Colonic mucosa (tissue), 4 donors: ENCODE measurements at regions not wholly inside any gene's neighbourhood (a gene's known extent, or its start where the extent isn't known, plus 50 kb on each side); places are given as distances from the start of the nearest gene placed in this dataset.

ENCODE experiments used
- DNase-seq: peaks from one replicate; pipeline ENCODE4 v3.0.0-alpha.2; 2020
- H3K27ac ChIP-seq: fragments of 200-600 bp; one replicate; pipeline ENCODE4 v1.8.0; 2021
- H3K27me3 ChIP-seq: fragments of 200-600 bp; one replicate; pipeline ENCODE4 v1.8.0; 2021
- H3K36me3 ChIP-seq: fragments of 200-600 bp; one replicate; pipeline ENCODE4 v1.8.0; 2021
- H3K4me1 ChIP-seq: fragments of 200-600 bp; one replicate; pipeline ENCODE4 v1.8.0; 2021; ENCODE audit warnings: mild to moderate bottlenecking
- H3K4me3 ChIP-seq: fragments of 200-600 bp; one replicate; pipeline ENCODE4 v1.8.0; 2021
- H3K9ac ChIP-seq, 2 donors: one replicate each; pipeline ENCODE4 v1.7.0; 2013; ENCODE audit warnings: control low read depth in 2 of 2, low read depth in 2 of 2, low read length in 2 of 2
- H3K9me3 ChIP-seq: fragments of 200-600 bp; one replicate; pipeline ENCODE4 v1.8.0; 2021
- intact Hi-C: fragments of 100-400 bp; cut with DNase I; formaldehyde crosslinking; loops from one replicate; pipeline ENCODE4 v1.14.1; 2022
- TF ChIP-seq, protein P1 (sequence below): fragments of 200-600 bp; IDR thresholded peaks from one replicate; pipeline ENCODE4 v1.8.0; 2022; ENCODE audit warnings: antibody characterized with exemption, mild to moderate bottlenecking
- donor health status: healthy.
- donor health status: DM: no; HTN: no; CAD: no.
- donor health status: DM: no; HTN: no; CAD: no.

DNA sequence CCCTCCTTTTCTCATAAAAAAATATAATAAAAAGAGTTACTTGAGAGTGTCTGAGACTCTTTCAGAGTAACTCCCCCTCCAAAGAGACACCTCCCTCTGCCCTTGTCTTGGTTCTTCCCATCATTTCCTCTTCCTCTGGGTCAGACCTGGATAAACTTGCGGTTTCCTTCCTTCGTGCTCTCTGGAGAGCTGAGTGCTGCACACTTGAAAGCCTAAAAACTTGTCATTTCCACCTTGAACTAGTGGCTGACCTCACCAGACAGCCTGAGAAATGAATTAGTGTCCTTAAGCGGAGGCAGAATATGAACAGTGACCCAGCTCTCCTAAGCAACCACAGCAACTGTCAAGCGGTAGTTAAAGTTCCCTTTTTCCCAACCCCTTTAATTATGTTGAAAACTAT lies 88.4 kb upstream of the PROX1 start:
- H3K9ac ChIP-seq, result no peak overlapping the region
- no peaks in the 10 kb centered on the region for H3K36me3 ChIP-seq
- no peaks in the 10 kb centered on the region for H3K9me3 ChIP-seq
- no peak overlapping the region for H3K27ac ChIP-seq
- DNase-seq, result no peak
- H3K27me3 ChIP-seq, result no peaks in the 10 kb centered on the region
- no peaks in the 10 kb centered on the region for H3K4me1 ChIP-seq
- intact Hi-C loops, result no loop called here
- TF ChIP-seq, protein P1, sequence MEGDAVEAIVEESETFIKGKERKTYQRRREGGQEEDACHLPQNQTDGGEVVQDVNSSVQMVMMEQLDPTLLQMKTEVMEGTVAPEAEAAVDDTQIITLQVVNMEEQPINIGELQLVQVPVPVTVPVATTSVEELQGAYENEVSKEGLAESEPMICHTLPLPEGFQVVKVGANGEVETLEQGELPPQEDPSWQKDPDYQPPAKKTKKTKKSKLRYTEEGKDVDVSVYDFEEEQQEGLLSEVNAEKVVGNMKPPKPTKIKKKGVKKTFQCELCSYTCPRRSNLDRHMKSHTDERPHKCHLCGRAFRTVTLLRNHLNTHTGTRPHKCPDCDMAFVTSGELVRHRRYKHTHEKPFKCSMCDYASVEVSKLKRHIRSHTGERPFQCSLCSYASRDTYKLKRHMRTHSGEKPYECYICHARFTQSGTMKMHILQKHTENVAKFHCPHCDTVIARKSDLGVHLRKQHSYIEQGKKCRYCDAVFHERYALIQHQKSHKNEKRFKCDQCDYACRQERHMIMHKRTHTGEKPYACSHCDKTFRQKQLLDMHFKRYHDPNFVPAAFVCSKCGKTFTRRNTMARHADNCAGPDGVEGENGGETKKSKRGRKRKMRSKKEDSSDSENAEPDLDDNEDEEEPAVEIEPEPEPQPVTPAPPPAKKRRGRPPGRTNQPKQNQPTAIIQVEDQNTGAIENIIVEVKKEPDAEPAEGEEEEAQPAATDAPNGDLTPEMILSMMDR, result no peak
- H3K4me3 ChIP-seq, result no peak overlapping the region

DNA sequence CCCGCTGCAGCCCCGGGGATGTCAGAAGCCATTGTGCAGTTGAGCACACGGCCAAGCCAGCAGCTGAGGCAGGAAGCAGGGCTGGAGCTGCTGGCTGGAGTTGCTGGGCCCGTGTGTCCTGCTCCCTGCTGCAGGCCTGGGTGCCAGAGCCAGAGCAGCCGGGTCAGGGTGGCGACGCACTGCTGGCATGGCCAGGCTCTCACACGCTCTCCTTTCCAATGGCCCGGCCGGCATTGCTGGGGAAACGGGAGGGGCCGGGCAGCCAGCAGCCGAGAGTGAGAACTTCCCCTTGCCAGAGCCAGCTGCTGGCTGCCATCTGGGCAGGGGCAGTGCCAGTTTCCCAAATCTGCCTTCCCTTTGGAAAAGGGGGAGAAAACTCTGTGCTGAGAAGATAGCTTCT lies 82.4 kb upstream of the PROX1 start:
- H3K27ac ChIP-seq, result no peak overlapping the region
- no peak for DNase-seq
- no peak overlapping the region for H3K4me3 ChIP-seq
- H3K36me3 ChIP-seq, result no peaks in the 10 kb centered on the region
- TF ChIP-seq, protein P1, result no peak
- H3K9me3 ChIP-seq, result no peaks in the 10 kb centered on the region
- H3K27me3 ChIP-seq, result no peaks in the 10 kb centered on the region
- intact Hi-C loops, result no loop called here
- no peak overlapping the region for H3K9ac ChIP-seq
- H3K4me1 ChIP-seq, result no peaks in the 10 kb centered on the region

DNA sequence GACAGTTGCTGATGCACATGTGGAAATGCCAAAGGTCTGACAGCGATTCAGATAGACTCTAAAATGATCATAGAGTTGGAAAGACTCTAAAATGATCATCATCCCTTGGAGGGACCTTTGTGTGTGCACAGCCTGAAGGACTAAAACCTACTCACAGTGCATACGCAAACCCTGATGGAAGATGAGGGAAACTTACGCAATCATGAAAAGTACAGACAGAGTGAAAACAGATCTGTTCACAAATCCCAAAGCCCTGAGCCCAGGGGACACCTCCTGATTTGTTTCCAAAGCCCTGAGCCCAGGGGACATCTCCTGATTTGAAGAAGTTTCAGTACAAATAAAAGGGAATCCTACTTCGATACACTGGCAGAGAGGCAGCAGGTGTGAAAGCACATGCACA lies 79.3 kb upstream of the PROX1 start:
- DNase-seq, result no peak
- H3K36me3 ChIP-seq, result no peaks in the 10 kb centered on the region
- TF ChIP-seq, protein P1, result no peak

DNA sequence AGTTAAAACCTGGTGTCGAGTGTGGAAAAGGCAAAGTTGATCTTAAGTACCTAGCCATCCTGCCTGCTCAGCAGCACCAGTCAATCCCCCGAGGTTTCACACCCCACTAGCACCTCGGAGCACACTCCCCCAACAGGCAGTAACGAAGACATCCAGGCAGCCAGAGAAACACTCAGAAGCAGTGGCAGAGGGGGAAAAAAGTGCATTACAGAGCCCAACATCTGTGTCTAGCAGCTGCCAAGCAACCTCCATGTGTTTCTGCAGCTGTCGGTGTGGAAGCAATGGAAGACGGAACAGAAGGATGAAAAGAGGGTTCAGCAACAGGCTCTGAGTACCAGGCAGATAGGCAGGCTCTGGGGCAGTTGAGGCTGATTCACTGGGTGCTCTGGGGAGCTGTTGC lies 73.4 kb upstream of the PROX1 start:
- Histone ChIP-seq H3K36me3 (no peaks in the 10 kb centered on the region), H3K27me3 (no peaks in the 10 kb centered on the region), H3K27ac (no peak overlapping the region), H3K9me3 (no peaks in the 10 kb centered on the region), H3K4me1 (no peaks in the 10 kb centered on the region), H3K9ac (no peak overlapping the region), H3K4me3 (no peak overlapping the region)
- TF ChIP-seq, protein P1, result no peak
- intact Hi-C loops, result no loop called here
- no peak for DNase-seq

More for the DNA sequence above, 79.3 kb upstream of the PROX1 start:
- H3K4me1 ChIP-seq, result no peaks in the 10 kb centered on the region
- H3K27ac ChIP-seq, result no peak overlapping the region
- H3K9ac ChIP-seq, result no peak overlapping the region
- H3K4me3 ChIP-seq, result no peak overlapping the region
- H3K9me3 ChIP-seq, result no peaks in the 10 kb centered on the region
- intact Hi-C loops, result no loop called here
- no peaks in the 10 kb centered on the region for H3K27me3 ChIP-seq

DNA sequence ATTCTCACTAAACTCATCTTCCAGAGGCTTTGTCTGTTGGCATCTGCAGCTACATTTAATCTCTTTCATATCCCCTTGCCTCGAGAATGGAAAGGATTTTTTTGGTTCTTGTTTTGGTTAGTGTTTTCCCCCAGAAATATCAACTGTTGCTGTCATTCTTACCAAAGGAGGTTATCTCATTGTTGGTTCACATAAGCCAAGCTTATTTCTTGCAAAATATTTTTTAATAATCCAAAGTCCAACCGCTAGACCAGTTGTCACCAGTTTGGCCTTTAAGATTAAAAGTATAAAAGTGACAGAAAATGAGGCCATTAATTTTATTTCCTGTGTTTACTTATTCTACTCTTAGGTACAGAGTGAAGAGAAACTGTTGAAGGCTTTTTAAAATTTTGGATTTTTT lies 66.5 kb upstream of the PROX1 start:
- no peaks in the 10 kb centered on the region for H3K4me1 ChIP-seq
- no peaks in the 10 kb centered on the region for H3K27me3 ChIP-seq
- H3K36me3 ChIP-seq, result no peaks in the 10 kb centered on the region
- intact Hi-C loops, result no loop called here
- no peak overlapping the region for H3K4me3 ChIP-seq
- no peak overlapping the region for H3K9ac ChIP-seq
- DNase-seq, result no peak
- H3K27ac ChIP-seq, result no peak overlapping the region
- TF ChIP-seq, protein P1, result no peak
- H3K9me3 ChIP-seq, result no peaks in the 10 kb centered on the region

DNA sequence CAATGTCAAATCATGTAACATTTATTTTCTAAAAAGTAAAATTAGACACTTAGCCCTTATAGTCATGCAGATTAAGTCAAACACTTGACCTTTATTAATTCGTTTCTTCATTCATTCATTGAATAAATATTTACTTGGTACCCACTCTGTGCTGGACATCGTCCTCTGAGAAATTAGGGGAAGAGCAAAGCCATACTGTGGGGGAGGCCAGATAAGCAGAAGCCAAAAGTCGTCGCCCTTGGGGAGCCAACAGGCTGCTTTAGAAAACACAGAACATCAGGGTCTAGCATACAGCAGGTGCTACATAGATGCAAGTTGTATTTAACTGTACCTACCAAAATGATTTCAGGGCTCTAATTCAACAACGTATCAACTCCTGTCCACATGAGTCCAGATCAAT lies 66.1 kb upstream of the PROX1 start:
- TF ChIP-seq, protein P1, result no peak
- Histone ChIP-seq H3K27me3 (no peaks in the 10 kb centered on the region), H3K4me1 (no peaks in the 10 kb centered on the region), H3K4me3 (no peak overlapping the region), H3K9me3 (no peaks in the 10 kb centered on the region), H3K27ac (no peak overlapping the region), H3K36me3 (no peaks in the 10 kb centered on the region), H3K9ac (no peak overlapping the region)
- DNase-seq, result no peak
- intact Hi-C loops, result no loop called here
